Smooth muscle cell (in vitro differentiated cells): ENCODE measurements at regions not wholly inside any gene's neighbourhood (a gene's known extent, or its start where the extent isn't known, plus 50 kb on each side); places are given as distances from the start of the nearest gene placed in this dataset.

Experiments
- DNase-seq: peaks from one replicate; lab custom pipeline; 2025; ENCODE audit not compliant: unreplicated experiment; lab: John Stamatoyannopoulos, UW
- H2AFZ ChIP-seq: fragments of 200-600 bp; sonication (generic); 2 replicates; pipeline ENCODE4 v1.6.0; 2016; ENCODE audit warnings: antibody characterized with exemption, low read depth, mild to moderate bottlenecking
- H3F3A ChIP-seq: fragments of 200-600 bp; sonication (generic); 2 replicates; pipeline ENCODE4 v1.6.0; 2017; ENCODE audit warnings: antibody characterized with exemption, low read depth
- H3K27ac ChIP-seq: fragments of 200-600 bp; sonication (generic); 2 replicates; pipeline ENCODE4 v1.5.1; 2016; ENCODE audit warnings: low read depth, mild to moderate bottlenecking
- H3K27me3 ChIP-seq: fragments of 200-600 bp; sonication (generic); 2 replicates; pipeline ENCODE4 v1.6.1; 2016; ENCODE audit warnings: low read depth, mild to moderate bottlenecking
- H3K36me3 ChIP-seq: fragments of 200-600 bp; sonication (generic); 2 replicates; pipeline ENCODE4 v1.5.1; 2016; ENCODE audit warnings: low read depth
- H3K4me1 ChIP-seq: fragments of 200-600 bp; sonication (generic); 2 replicates; pipeline ENCODE4 v1.5.1; 2016; ENCODE audit warnings: low read depth
- H3K4me2 ChIP-seq: fragments of 200-600 bp; sonication (generic); 2 replicates; pipeline ENCODE4 v1.6.0; 2016; ENCODE audit warnings: mild to moderate bottlenecking
- H3K4me3 ChIP-seq: fragments of 200-600 bp; sonication (generic); 2 replicates; pipeline ENCODE4 v1.5.1; 2016; ENCODE audit warnings: mild to moderate bottlenecking
- H3K79me2 ChIP-seq: fragments of 200-600 bp; sonication (generic); 2 replicates; pipeline ENCODE4 v1.6.0; 2016; ENCODE audit warnings: low read depth, mild to moderate bottlenecking
- H3K9ac ChIP-seq: fragments of 200-600 bp; sonication (generic); 2 replicates; pipeline ENCODE4 v1.6.0; 2016; ENCODE audit warnings: low read depth
- H3K9me3 ChIP-seq: fragments of 200-600 bp; sonication (generic); replicated peaks from 2 replicates; pipeline ENCODE4 v1.5.1; 2016; ENCODE audit warnings: low read depth
- H4K20me1 ChIP-seq: fragments of 200-600 bp; sonication (generic); 2 replicates; pipeline ENCODE4 v1.6.0; 2016; ENCODE audit warnings: low read depth
- WGBS: methylation state at CpG from one replicate; pipeline ENCODE4 v1.1.7; 2016; ENCODE audit warnings: low lambda C conversion rate; 5-methylcytosine and 5-hydroxymethylcytosine counted together
- TF ChIP-seq, protein P1 (sequence below): fragments of 200-600 bp; sonication (generic); IDR thresholded peaks from 2 replicates; pipeline ENCODE4 v1.5.1; 2017; ENCODE audit warnings: borderline replicate concordance, mild to moderate bottlenecking, antibody characterized with exemption; ENCODE audit not compliant: insufficient read depth, poor library complexity, severe bottlenecking

DNA sequence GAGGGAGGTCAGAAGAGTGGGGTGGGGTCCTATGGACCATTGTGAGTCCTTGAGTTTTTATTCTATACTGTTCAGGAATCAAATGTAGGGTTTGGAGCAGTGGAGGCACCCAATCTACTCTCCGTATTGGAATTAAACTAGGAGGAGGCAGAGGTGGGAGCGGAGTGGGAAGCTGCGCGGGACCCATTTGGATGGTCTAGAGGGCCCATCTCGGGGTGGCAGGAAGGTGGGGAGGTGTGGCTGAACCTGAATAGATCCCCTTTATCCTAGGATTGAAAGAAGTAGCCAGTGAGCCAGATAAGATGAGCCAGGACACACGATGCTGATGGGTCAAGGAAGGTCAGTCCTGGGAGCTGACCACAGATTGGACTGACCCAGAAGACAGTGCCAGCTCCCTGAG is 325.8 kb downstream of the AJAP1 start:
- WGBS = 94% methylated on average over 6 of the region's 6 CpGs

DNA sequence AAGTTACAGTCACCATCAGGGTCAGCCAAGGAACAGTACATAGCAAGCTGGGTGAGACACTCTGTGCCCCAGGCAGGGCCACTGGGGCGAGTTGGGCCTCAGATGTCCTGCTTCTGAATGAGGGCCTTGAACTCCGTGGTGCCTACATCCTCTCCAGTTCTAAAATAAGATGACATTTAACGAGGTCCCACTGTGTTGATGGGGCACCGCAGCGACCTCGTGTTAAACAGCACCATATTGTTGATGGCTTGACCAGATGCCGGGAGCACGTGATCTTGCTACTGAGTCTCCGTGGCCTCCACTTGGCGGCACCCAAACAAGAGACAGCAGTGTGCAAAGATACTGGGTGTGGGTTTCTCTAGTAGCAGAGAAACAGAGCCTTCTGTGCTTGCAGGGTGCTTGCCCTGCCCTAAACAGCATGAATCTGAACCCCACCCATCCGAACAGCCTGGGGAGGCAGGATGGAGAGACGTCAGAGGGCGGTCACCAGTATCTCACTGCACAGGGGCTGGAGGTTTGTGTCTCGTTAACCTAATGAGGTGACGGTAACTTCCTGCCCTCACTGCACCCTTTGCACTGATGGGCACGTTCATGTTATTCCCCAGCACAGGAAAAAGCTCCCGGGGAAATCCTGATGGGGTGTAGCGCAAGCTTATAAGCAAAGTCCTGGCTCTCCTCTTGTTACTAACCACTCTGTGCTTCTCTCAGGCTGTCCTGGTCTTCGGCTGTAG is 324.4 kb downstream of the AJAP1 start:
- H3K9me3 ChIP-seq = no peaks in the 10 kb centered on the region
- H3K27ac ChIP-seq = no peak overlapping the region
- H3K4me3 ChIP-seq = no peak overlapping the region
- H3K4me2 ChIP-seq = no peak overlapping the region
- WGBS = 84% methylated on average over 19 of the region's 19 CpGs
- TF ChIP-seq, protein P1, sequence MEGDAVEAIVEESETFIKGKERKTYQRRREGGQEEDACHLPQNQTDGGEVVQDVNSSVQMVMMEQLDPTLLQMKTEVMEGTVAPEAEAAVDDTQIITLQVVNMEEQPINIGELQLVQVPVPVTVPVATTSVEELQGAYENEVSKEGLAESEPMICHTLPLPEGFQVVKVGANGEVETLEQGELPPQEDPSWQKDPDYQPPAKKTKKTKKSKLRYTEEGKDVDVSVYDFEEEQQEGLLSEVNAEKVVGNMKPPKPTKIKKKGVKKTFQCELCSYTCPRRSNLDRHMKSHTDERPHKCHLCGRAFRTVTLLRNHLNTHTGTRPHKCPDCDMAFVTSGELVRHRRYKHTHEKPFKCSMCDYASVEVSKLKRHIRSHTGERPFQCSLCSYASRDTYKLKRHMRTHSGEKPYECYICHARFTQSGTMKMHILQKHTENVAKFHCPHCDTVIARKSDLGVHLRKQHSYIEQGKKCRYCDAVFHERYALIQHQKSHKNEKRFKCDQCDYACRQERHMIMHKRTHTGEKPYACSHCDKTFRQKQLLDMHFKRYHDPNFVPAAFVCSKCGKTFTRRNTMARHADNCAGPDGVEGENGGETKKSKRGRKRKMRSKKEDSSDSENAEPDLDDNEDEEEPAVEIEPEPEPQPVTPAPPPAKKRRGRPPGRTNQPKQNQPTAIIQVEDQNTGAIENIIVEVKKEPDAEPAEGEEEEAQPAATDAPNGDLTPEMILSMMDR = no peak
- no peaks in the 10 kb centered on the region for H3F3A ChIP-seq
- H2AFZ ChIP-seq = no peak overlapping the region
- no peaks in the 10 kb centered on the region for H3K36me3 ChIP-seq
- no peaks in the 10 kb centered on the region for H3K4me1 ChIP-seq
- H3K79me2 ChIP-seq = no peaks in the 10 kb centered on the region
- H4K20me1 ChIP-seq = no peaks in the 10 kb centered on the region
- H3K9ac ChIP-seq = no peak overlapping the region
- DNase-seq = no peak
- H3K27me3 ChIP-seq = no peaks in the 10 kb centered on the region

More for the DNA sequence above, 325.8 kb downstream of the AJAP1 start:
- Histone ChIP-seq H3K36me3 (no peaks in the 10 kb centered on the region), H3K4me1 (no peaks in the 10 kb centered on the region), H4K20me1 (no peaks in the 10 kb centered on the region), H2AFZ (no peak overlapping the region), H3K9ac (no peak overlapping the region), H3K27ac (no peak overlapping the region), H3F3A (no peaks in the 10 kb centered on the region), H3K27me3 (no peaks in the 10 kb centered on the region), H3K4me2 (no peak overlapping the region), H3K79me2 (no peaks in the 10 kb centered on the region), H3K9me3 (no peaks in the 10 kb centered on the region), H3K4me3 (no peak overlapping the region)
- TF ChIP-seq, protein P1 = no peak
- no peak for DNase-seq

DNA sequence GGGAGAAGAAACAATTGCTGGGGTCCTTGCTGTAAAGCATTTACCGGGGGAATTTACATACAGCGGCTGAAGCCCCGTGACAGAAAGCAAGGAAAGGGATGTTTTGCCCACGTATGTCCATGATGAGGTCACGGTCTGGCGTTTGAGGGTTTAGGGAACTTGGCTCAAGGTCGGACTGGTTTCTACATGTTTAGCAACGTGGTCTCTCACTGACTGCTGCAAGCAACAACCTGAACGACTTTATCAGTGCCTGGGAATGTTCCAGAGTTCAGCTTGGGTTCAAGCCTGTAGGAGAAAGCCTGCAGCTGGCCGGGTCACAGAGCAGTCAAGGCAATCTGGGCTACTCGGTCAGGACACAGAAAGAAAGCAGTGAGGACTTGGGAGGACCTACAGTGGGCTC is 323.3 kb downstream of the AJAP1 start:
- no peaks in the 10 kb centered on the region for H3F3A ChIP-seq
- H3K4me2 ChIP-seq = no peak overlapping the region
- TF ChIP-seq, protein P1 = no peak
- 78% methylated on average over 11 of the region's 11 CpGs for whole genome bisulfite sequencing
- no peak overlapping the region for H3K4me3 ChIP-seq
- H3K27me3 ChIP-seq = no peaks in the 10 kb centered on the region
- DNase-seq = no peak
- H3K36me3 ChIP-seq = no peaks in the 10 kb centered on the region
- no peak overlapping the region for H2AFZ ChIP-seq
- no peaks in the 10 kb centered on the region for H4K20me1 ChIP-seq
- H3K79me2 ChIP-seq = no peaks in the 10 kb centered on the region
- no peak overlapping the region for H3K27ac ChIP-seq
- no peaks in the 10 kb centered on the region for H3K9me3 ChIP-seq
- no peaks in the 10 kb centered on the region for H3K4me1 ChIP-seq
- H3K9ac ChIP-seq = no peak overlapping the region

DNA sequence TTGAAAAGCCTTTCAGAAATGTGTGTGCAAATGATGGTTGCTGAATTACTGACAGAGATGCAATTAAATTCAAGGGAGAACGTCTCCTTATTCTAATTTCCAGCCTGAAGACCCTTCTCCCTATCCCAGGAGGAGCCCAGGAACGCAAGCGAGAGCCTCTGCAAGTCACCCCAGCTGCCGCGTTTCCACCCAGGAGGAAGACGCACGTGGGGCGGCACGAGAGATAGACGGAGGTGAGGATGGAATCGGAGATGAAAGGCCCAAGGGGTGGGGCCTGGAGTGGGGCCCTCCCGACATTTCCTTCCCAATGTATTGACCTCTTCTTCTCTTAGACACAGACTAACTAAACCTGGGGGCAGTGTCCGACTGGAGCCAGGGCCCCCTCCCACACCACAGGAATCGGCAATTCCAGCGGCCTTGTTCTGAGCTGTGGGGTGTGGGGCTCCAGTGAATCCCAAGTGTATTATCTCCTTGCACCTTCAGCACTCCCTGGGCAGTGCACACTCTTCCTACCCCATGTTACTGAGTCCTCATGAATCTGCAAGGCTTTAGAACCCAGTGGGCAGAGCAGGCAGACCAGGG is 322.5 kb downstream of the AJAP1 start:
- Histone ChIP-seq H3K4me1 (no peaks in the 10 kb centered on the region), H3K27ac (no peak overlapping the region), H3K27me3 (no peaks in the 10 kb centered on the region), H3K9me3 (no peaks in the 10 kb centered on the region), H3K9ac (no peak overlapping the region), H3K4me2 (no peak overlapping the region), H2AFZ (no peak overlapping the region), H3F3A (no peaks in the 10 kb centered on the region), H3K36me3 (no peaks in the 10 kb centered on the region), H4K20me1 (no peaks in the 10 kb centered on the region), H3K4me3 (no peak overlapping the region), H3K79me2 (no peaks in the 10 kb centered on the region)
- DNase-seq = no peak
- 94% methylated on average over 15 of the region's 15 CpGs for WGBS
- TF ChIP-seq, protein P1 = no peak
